ENCODE measurements at regions not wholly inside any gene's neighbourhood (a gene's known extent, or its start where the extent isn't known, plus 50 kb on each side); places are given as distances from the start of the nearest gene placed in this dataset.

DNA sequence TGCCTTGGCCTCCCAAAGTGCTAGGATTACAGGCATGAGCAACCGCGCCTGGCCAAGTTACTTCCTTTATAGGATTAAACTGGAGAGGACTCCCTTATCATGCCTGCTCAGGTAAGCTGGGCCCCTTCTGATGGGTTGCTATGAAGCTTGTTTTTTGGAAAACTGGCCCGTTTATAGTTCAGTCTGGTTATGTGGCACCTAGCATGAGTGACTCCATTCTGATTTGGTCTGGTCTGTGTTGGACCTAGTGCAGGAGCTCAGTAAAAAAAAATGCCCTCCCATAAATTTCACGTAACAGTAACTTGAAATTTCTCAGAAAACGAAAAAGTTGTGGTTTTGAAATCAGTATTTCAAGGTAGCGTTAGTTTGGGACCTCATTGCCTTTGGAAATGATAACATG is 448.4 kb downstream of the HACE1 start:
- in situ Hi-C loops (cut with MboI), result no loop called here
- Histone ChIP-seq H3K27me3 (ENCODE audit: control insufficient read depth in 2 of 2, insufficient read depth in 2 of 2, low read length in 2 of 2) (no peaks in the 10 kb centered on the region), H3K9me3 (replicated peaks; ENCODE audit: control insufficient read depth, insufficient read depth, low read depth, low read length) (no peaks in the 10 kb centered on the region), H3K4me3 (no peak overlapping the region), H3K4me1 (replicated peaks in 1 of 2; ENCODE audit: control insufficient read depth in 2 of 2, insufficient read depth in 2 of 2, low read length in 2 of 2) (no peaks in the 10 kb centered on the region; a peak in 1 of 5 replicates), H2AFZ (ENCODE audit: low read depth, low read length) (no peak overlapping the region), H3K36me3 (ENCODE audit: control insufficient read depth, insufficient read depth, low read length) (no peaks in the 10 kb centered on the region), H4K20me1 (replicated peaks; ENCODE audit: control insufficient read depth, insufficient read depth, low read length) (no peaks in the 10 kb centered on the region), H3K9ac (ENCODE audit: insufficient read depth in 1 of 2, low read depth in 2 of 2, low read length in 2 of 2) (no peak overlapping the region), H3K79me2 (ENCODE audit: control insufficient read depth, insufficient read depth, low read length) (no peaks in the 10 kb centered on the region), H3K27ac (ENCODE audit: extremely low read depth, low read depth, low read length) (no peak overlapping the region), H3K9me1 (ENCODE audit: control insufficient read depth, insufficient read depth, low read length) (no peaks in the 10 kb centered on the region), H3K4me2 (ENCODE audit: insufficient read depth, low read length) (no peak overlapping the region)
- no TSS peak for BruUV-seq (replicated peaks)
- WGBS (ENCODE audit: insufficient coverage, low coverage, missing lambda C conversion rate), result under 1% methylated on average over 6 of the region's 6 CpGs
- no peak for DNase-seq (ENCODE audit: extremely low read depth in 1 of 4, low spot score in 3 of 4)
- no peak for FAIRE-seq
- intact Hi-C loops (cut with micrococcal nuclease), result no loop called here
- no peak for ATAC-seq
- CTCF ChIA-PET (ENCODE audit: low intra/inter-chr PET ratio), result no interaction called here
- POLR2A ChIA-PET, result no interaction called here
- TF ChIP-seq ZNF695 (CRISPR knock-in tag; IDR thresholded peaks at IDR 0.05) (0 out of 2 replicates have a peak, but pooled peaks have one; percentile 20), ZHX1 (conservative IDR thresholded peaks at IDR 0.05; ENCODE audit: low read length) (no peak), NCOA2 (IDR thresholded peaks at IDR 0.05; ENCODE audit: partially characterized antibody in 2 of 2) (no peak), CHD4 (IDR thresholded peaks at IDR 0.05; ENCODE audit: insufficient read depth, insufficient replicate concordance, low read depth, low read length, poor library complexity, severe bottlenecking) (no peak), TCF7L2 (IDR thresholded peaks at IDR 0.05; ENCODE audit: low read depth, low read length) (no peak), PTRF (tag; IDR thresholded peaks at IDR 0.05) (0 out of 2 replicates have a peak, but pooled peaks have one; percentile 28), MED1 (CRISPR knock-in tag; IDR thresholded peaks at IDR 0.05; ENCODE audit: borderline replicate concordance) (no peak), HMGN3 (IDR thresholded peaks at IDR 0.05; ENCODE audit: borderline replicate concordance, extremely low read depth, insufficient read length, low read depth, low read length) (no peak)
- TF ChIP-seq, protein P1, sequence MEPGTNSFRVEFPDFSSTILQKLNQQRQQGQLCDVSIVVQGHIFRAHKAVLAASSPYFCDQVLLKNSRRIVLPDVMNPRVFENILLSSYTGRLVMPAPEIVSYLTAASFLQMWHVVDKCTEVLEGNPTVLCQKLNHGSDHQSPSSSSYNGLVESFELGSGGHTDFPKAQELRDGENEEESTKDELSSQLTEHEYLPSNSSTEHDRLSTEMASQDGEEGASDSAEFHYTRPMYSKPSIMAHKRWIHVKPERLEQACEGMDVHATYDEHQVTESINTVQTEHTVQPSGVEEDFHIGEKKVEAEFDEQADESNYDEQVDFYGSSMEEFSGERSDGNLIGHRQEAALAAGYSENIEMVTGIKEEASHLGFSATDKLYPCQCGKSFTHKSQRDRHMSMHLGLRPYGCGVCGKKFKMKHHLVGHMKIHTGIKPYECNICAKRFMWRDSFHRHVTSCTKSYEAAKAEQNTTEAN (CRISPR knock-in tag; IDR thresholded peaks at IDR 0.05), result no peak
- TF ChIP-seq, protein P2, sequence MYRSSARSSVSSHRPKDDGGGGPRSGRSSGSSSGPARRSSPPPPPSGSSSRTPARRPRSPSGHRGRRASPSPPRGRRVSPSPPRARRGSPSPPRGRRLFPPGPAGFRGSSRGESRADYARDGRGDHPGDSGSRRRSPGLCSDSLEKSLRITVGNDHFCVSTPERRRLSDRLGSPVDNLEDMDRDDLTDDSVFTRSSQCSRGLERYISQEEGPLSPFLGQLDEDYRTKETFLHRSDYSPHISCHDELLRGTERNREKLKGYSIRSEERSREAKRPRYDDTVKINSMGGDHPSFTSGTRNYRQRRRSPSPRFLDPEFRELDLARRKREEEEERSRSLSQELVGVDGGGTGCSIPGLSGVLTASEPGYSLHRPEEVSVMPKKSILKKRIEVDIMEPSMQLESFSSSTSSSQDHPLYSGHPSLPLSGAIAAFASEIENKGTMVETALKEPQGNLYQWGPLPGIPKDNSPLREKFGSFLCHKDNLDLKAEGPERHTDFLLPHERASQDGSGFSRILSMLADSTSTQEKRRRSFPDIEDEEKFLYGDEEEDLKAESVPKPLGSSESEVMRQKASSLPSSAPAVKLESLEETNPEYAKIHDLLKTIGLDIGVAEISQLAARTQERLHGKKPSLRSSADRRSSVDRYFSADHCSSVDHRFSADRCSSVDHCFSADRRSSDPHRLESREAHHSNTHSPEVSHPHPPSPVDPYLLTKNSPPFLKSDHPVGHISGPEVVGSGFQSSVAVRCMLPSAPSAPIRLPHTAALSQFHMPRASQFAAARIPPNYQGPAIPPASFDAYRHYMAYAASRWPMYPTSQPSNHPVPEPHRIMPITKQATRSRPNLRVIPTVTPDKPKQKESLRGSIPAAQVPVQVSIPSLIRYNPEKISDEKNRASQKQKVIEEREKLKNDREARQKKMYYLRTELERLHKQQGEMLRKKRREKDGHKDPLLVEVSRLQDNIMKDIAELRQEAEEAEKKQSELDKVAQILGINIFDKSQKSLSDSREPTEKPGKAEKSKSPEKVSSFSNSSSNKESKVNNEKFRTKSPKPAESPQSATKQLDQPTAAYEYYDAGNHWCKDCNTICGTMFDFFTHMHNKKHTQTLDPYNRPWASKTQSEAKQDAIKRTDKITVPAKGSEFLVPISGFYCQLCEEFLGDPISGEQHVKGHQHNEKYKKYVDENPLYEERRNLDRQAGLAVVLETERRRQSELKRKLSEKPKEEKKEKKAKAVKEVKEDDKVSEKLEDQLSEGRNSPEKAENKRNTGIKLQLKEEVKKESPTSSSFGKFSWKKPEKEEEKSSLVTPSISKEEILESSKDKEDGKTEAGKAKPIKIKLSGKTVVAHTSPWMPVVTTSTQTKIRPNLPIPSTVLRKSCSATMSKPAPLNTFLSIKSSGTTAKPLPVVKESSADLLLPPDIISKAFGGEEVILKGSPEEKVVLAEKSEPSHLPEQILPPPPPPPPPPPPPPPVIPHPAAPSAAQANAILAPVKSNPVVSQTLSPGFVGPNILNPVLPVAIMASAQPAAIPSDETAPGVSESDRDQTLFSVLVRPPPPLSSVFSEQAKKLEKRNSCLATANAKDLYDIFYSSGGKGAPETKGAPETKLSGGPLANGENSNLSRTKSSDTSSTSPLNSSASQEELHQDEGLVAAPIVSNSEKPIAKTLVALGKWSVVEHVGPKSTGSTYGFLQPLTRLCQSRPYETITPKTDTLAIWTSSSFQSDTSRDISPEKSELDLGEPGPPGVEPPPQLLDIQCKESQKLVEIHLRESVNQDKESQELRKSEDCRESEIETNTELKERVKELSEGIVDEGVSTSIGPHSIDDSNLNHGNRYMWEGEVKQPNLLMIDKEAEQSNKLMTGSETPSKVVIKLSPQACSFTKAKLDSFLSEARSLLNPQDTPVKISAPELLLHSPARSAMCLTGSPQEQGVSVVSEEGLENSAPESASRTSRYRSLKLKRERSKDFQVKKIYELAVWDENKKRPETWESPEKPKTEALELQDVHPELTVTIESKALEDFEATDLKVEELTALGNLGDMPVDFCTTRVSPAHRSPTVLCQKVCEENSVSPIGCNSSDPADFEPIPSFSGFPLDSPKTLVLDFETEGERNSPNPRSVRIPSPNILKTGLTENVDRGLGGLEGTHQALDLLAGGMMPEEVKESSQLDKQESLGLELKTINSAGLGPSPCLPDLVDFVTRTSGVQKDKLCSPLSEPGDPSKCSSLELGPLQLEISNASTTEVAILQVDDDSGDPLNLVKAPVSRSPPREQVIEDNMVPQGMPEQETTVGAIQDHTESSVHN (IDR thresholded peaks at IDR 0.05; ENCODE audit: borderline replicate concordance in 1 of 2, low read depth in 1 of 2), result no peak
